Epithelial cell of esophagus (primary cell): ENCODE measurements at regions not wholly inside any gene's neighbourhood (a gene's known extent, or its start where the extent isn't known, plus 50 kb on each side); places are given as distances from the start of the nearest gene placed in this dataset.

Experiments
- DNase-seq: peaks from one replicate; pipeline ENCODE4 v3.0.0; 2010; ENCODE audit warnings: low read depth
- H3K4me3 ChIP-seq: 2 replicates; pipeline ENCODE4 v1.5.1; 2011; ENCODE audit warnings: mild to moderate bottlenecking, low read length, control low read depth
- CTCF ChIP-seq: IDR thresholded peaks from 2 replicates; pipeline ENCODE4 v1.5.1; 2011; ENCODE audit warnings: low read depth, mild to moderate bottlenecking, low read length, control low read depth, inconsistent platforms; ENCODE audit not compliant: insufficient read depth; ENCODE audit errors: missing control alignments

GRCh38 chr14:87060405-87060804, 932.6 kb downstream of the GALC start:
- TF ChIP-seq CTCF: no peak
- no peak overlapping the region for H3K4me3 ChIP-seq
- no peak for DNase-seq

- no peak for TF ChIP-seq CTCF
- no peak for DNase-seq
- H3K4me3 ChIP-seq: no peak overlapping the region
Observed at GRCh38 chr14:87059060-87059839, 933.7 kb downstream of the GALC start.

- no peak for TF ChIP-seq CTCF
- no peak overlapping the region for H3K4me3 ChIP-seq
- no peak for DNase-seq
Observed at GRCh38 chr14:87055007-87055406, 938.0 kb downstream of the GALC start.

- H3K4me3 ChIP-seq: no peak overlapping the region
- DNase-seq: peak; percentile 13
- no peak for TF ChIP-seq CTCF
Observed at GRCh38 chr14:87052646-87053225, 940.2 kb downstream of the GALC start.

GRCh38 chr14:87050421-87050820, 942.6 kb downstream of the GALC start:
- no peak for TF ChIP-seq CTCF
- DNase-seq: no peak
- H3K4me3 ChIP-seq: no peak overlapping the region

- no peak overlapping the region for H3K4me3 ChIP-seq
- peak; percentile 79 for TF ChIP-seq CTCF
- DNase-seq: peak; percentile 89
Observed at GRCh38 chr14:87049950-87050349, 943.0 kb downstream of the GALC start.

- no peak for TF ChIP-seq CTCF
- no peak overlapping the region for H3K4me3 ChIP-seq
- no peak for DNase-seq
Observed at GRCh38 chr14:87046960-87047359, 946.0 kb downstream of the GALC start.
